H1 (cell line): ENCODE measurements at regions not wholly inside any gene's neighbourhood (a gene's known extent, or its start where the extent isn't known, plus 50 kb on each side); places are given as distances from the start of the nearest gene placed in this dataset.

Source experiments
- CHD1 ChIP-seq: IDR thresholded peaks from 2 replicates; pipeline ENCODE4 v1.6.1; 2012; ENCODE audit warnings: low read depth, low read length, improper control_type of control experiment
- FOSL1 ChIP-seq: IDR thresholded peaks from 2 replicates; pipeline ENCODE4 v1.6.1; 2011; ENCODE audit warnings: mild to moderate bottlenecking, low read depth, low read length, moderate library complexity; ENCODE audit not compliant: insufficient read depth
- RFX5 ChIP-seq: IDR thresholded peaks from 2 replicates; pipeline ENCODE4 v1.6.1; 2011; ENCODE audit warnings: low read depth, low read length, improper control_type of control experiment, borderline replicate concordance
- SAP30 ChIP-seq: fragments of 300-600 bp; sonication (generic); IDR thresholded peaks from 2 replicates; pipeline ENCODE4 v1.7.1; 2012; ENCODE audit warnings: low read length, moderate library complexity, mild to moderate bottlenecking, inconsistent platforms; ENCODE audit not compliant: insufficient read depth, insufficient replicate concordance
- SRF ChIP-seq: IDR thresholded peaks from 2 replicates; pipeline ENCODE4 v1.6.1; 2011; ENCODE audit warnings: mild to moderate bottlenecking, low read depth, low read length, moderate library complexity
- ZNF274 ChIP-seq: IDR thresholded peaks from 2 replicates; pipeline ENCODE4 v1.7.0; 2012; ENCODE audit warnings: low read length, borderline replicate concordance; ENCODE audit errors: extremely low read depth
- TF ChIP-seq, protein P1 (sequence below): fragments of 300-600 bp; sonication (generic); IDR thresholded peaks from 2 replicates; pipeline ENCODE4 v1.7.1; 2012; ENCODE audit warnings: low read length, moderate library complexity, mild to moderate bottlenecking, inconsistent platforms; ENCODE audit not compliant: insufficient replicate concordance
- TF ChIP-seq, protein P2 (sequence below): IDR thresholded peaks from 2 replicates; pipeline ENCODE4 v1.6.1; 2011; ENCODE audit warnings: low read length, improper control_type of control experiment

DNA sequence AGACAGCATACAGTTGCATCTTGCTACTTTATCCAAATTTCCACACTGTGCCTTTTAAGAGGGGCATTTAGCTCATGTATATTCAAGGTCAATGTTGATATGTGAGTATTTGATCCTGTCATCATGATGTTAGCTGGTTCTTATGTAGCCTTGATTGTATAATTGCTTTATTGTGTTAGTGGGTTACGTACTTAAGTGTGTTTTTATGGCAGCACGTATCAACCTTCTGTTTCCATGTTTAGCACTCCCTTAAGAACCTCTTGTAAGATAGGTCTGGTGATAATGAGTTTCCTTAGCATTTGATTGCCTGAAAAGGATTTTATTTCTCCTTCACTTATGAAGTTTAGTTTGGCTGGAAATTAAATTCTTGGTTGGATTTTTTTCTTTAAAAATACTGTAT, 445.2 kb downstream of the NAV3 start (continued):
- TF ChIP-seq, protein P1, sequence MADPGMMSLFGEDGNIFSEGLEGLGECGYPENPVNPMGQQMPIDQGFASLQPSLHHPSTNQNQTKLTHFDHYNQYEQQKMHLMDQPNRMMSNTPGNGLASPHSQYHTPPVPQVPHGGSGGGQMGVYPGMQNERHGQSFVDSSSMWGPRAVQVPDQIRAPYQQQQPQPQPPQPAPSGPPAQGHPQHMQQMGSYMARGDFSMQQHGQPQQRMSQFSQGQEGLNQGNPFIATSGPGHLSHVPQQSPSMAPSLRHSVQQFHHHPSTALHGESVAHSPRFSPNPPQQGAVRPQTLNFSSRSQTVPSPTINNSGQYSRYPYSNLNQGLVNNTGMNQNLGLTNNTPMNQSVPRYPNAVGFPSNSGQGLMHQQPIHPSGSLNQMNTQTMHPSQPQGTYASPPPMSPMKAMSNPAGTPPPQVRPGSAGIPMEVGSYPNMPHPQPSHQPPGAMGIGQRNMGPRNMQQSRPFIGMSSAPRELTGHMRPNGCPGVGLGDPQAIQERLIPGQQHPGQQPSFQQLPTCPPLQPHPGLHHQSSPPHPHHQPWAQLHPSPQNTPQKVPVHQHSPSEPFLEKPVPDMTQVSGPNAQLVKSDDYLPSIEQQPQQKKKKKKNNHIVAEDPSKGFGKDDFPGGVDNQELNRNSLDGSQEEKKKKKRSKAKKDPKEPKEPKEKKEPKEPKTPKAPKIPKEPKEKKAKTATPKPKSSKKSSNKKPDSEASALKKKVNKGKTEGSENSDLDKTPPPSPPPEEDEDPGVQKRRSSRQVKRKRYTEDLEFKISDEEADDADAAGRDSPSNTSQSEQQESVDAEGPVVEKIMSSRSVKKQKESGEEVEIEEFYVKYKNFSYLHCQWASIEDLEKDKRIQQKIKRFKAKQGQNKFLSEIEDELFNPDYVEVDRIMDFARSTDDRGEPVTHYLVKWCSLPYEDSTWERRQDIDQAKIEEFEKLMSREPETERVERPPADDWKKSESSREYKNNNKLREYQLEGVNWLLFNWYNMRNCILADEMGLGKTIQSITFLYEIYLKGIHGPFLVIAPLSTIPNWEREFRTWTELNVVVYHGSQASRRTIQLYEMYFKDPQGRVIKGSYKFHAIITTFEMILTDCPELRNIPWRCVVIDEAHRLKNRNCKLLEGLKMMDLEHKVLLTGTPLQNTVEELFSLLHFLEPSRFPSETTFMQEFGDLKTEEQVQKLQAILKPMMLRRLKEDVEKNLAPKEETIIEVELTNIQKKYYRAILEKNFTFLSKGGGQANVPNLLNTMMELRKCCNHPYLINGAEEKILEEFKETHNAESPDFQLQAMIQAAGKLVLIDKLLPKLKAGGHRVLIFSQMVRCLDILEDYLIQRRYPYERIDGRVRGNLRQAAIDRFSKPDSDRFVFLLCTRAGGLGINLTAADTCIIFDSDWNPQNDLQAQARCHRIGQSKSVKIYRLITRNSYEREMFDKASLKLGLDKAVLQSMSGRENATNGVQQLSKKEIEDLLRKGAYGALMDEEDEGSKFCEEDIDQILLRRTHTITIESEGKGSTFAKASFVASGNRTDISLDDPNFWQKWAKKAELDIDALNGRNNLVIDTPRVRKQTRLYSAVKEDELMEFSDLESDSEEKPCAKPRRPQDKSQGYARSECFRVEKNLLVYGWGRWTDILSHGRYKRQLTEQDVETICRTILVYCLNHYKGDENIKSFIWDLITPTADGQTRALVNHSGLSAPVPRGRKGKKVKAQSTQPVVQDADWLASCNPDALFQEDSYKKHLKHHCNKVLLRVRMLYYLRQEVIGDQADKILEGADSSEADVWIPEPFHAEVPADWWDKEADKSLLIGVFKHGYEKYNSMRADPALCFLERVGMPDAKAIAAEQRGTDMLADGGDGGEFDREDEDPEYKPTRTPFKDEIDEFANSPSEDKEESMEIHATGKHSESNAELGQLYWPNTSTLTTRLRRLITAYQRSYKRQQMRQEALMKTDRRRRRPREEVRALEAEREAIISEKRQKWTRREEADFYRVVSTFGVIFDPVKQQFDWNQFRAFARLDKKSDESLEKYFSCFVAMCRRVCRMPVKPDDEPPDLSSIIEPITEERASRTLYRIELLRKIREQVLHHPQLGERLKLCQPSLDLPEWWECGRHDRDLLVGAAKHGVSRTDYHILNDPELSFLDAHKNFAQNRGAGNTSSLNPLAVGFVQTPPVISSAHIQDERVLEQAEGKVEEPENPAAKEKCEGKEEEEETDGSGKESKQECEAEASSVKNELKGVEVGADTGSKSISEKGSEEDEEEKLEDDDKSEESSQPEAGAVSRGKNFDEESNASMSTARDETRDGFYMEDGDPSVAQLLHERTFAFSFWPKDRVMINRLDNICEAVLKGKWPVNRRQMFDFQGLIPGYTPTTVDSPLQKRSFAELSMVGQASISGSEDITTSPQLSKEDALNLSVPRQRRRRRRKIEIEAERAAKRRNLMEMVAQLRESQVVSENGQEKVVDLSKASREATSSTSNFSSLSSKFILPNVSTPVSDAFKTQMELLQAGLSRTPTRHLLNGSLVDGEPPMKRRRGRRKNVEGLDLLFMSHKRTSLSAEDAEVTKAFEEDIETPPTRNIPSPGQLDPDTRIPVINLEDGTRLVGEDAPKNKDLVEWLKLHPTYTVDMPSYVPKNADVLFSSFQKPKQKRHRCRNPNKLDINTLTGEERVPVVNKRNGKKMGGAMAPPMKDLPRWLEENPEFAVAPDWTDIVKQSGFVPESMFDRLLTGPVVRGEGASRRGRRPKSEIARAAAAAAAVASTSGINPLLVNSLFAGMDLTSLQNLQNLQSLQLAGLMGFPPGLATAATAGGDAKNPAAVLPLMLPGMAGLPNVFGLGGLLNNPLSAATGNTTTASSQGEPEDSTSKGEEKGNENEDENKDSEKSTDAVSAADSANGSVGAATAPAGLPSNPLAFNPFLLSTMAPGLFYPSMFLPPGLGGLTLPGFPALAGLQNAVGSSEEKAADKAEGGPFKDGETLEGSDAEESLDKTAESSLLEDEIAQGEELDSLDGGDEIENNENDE = no peak
- TF ChIP-seq SAP30 (no peak), SRF (no peak), ZNF274 (no peak), FOSL1 (no peak), CHD1 (no peak), RFX5 (no peak)
- TF ChIP-seq, protein P2, sequence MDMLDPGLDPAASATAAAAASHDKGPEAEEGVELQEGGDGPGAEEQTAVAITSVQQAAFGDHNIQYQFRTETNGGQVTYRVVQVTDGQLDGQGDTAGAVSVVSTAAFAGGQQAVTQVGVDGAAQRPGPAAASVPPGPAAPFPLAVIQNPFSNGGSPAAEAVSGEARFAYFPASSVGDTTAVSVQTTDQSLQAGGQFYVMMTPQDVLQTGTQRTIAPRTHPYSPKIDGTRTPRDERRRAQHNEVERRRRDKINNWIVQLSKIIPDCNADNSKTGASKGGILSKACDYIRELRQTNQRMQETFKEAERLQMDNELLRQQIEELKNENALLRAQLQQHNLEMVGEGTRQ = no peak
